Epithelial cell of prostate (primary cell): ENCODE measurements at regions not wholly inside any gene's neighbourhood (a gene's known extent, or its start where the extent isn't known, plus 50 kb on each side); places are given as distances from the start of the nearest gene placed in this dataset.

Experiments
- DNase-seq: peaks from one replicate; pipeline ENCODE4 v3.0.0-alpha.2; 2011; ENCODE audit warnings: low read depth, low spot score
- H3K27ac ChIP-seq: fragments of 450-650 bp; 2 replicates; pipeline ENCODE4 v1.5.1; 2017; ENCODE audit warnings: mild to moderate bottlenecking

GRCh38 chr2:66925128-66925527 lies 472.0 kb upstream of the ETAA1 start:
- no peak for DNase-seq
- H3K27ac ChIP-seq, result no peak overlapping the region

DNA sequence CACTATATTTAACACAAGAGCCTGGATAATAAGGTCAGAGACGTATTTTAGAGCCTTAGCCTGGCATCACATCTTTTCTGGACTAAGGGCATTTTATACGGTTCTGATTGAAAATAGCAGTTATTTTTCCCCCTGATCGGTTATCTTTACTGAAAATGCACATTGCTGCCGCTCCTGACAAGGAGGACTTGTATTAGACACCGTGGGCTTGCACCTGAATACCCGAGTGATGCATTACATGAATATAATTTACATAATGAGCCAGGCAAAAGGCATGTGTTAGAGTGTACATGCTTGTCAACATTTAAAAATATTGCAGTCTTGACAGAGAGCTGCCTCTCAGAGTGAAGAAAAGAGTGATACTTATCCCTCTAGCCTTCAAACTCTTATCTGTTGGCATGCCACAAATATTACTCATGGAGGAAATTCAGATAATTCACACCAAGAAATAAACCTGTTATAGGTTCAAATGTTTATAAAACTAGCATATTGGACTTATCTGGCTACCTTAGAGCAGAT lies 470.5 kb upstream of the ETAA1 start:
- DNase-seq, result no peak
- H3K27ac ChIP-seq, result no peak overlapping the region

- peak; percentile 58 for DNase-seq
- peak overlapping the region; percentile 71 for H3K27ac ChIP-seq
Measured at GRCh38 chr2:66929632-66930338, 467.3 kb upstream of the ETAA1 start.

DNA sequence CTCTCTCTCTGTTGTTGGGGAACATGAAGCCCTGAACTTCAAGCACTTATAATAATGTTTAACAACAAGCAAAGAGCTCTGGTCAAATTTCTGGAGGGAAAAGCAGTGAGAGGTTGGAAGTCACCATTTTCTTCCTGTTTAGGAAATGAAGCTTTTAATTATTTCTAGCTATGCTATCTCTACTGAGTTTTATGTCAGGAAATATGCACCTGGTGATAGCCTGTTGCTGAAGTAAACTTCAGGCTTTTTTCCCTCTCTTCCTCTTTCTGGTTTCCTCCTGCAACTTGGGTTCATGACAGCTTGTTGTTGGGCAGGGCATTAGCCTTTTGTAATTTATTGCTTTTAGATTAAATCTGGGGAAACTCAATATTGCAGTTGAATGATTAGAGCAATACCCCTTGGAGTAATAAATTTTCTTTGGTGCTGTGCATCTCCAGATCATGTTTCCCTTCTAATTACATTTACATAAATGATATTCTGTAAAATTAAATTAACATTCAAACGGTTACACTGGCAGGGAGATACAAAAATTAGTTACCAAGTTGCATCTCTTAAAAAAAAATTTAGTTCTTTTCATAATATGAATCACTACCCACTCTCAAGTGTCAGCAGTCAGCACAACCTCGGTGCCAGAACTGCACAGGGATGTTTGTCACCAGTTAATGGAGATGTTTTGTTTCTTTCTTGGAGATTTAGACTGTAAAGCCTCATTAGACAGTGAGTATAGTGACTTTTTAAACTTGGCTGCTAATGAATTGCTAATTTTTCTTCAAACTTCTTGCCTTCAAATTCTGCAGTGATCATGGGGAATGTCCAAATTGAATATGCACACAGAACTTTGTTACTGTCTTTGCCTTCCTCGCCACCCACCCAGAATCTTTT lies 466.6 kb upstream of the ETAA1 start:
- DNase-seq, result no peak
- H3K27ac ChIP-seq, result peak overlapping the region; percentile 71

DNA sequence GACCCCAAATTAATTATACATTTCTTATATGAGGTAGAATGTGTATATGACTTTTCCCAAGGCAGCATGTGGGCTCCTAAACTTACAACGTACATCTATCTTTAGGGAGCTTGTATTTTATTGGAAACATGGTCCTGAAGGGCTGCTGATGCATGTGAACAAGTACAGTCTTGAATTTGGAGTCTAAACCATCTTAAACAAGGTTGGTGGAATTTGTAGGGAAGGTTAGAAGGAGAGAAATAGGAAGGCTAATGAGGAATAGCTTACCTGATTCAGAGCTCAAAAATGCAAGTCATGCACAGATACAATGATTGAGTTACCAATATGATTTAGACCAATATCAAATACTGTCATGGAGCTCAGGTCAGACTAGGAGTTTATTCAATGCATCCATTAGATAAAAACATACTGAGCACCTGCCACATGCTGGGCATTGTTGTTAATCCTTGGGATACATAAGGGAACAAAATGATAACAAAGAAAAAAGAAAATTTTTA lies 458.6 kb upstream of the ETAA1 start:
- no peak for DNase-seq
- H3K27ac ChIP-seq, result peak overlapping the region; percentile 44

DNA sequence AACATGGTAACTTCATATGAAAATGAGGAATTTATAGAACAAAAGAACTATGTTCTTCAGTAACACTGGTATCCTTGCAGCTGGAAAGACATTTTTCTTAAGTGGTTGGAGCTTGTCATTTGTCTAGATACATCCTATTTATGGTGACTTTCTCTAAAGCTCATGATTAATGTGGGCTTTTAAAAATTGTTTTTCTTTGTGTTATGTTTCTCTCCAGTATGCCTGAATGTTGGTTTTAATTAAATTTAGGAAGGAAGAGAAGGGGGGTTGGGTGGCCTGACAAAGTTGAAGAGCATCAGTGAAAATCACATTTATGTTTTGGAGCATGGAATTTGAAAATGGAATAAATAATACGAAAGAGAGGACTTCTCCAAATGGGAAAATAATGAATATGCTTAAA lies 457.1 kb upstream of the ETAA1 start:
- H3K27ac ChIP-seq, result no peak overlapping the region
- no peak for DNase-seq

DNA sequence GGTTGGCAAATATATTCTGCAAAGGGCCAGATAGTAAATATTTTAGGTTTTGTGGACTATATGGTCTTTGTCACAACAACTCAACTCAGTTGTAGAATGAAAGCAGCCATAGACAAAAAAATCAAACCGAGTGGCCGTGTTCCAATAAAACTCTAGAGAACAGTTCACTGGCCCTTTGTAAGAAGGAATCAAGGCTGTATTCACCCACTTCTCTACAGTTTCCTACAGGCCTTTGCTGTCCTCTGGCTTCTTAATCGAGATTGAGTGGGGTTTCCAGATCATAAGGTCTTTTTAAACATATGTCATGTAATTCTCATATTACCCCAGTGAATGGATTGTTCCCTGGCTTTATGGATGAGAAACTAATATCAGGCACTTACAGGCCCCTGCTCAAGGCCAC lies 448.9 kb upstream of the ETAA1 start:
- no peak for DNase-seq
- H3K27ac ChIP-seq, result no peak overlapping the region

DNA sequence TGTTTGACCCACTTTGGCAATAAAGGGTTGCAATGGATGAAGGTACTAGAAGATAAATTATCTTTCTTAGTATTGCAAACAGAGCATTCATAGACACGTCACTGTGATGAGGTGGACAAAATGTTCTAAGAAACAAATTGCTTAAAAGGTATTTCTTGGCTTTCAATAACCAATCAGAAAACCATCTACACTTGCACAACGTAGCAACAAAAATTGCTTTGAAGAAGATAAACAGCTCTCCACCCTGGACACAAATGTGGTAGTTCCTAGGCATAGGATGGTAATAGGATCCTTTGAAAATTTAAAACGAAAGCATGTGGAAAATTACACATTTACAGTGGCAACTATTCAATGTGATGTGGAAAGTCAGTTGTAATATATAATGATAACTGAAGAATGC lies 439.9 kb upstream of the ETAA1 start:
- H3K27ac ChIP-seq, result no peak overlapping the region
- DNase-seq, result no peak

- H3K27ac ChIP-seq, result no peak overlapping the region
- DNase-seq, result no peak
Measured at GRCh38 chr2:66957677-66958076, 439.5 kb upstream of the ETAA1 start.

DNA sequence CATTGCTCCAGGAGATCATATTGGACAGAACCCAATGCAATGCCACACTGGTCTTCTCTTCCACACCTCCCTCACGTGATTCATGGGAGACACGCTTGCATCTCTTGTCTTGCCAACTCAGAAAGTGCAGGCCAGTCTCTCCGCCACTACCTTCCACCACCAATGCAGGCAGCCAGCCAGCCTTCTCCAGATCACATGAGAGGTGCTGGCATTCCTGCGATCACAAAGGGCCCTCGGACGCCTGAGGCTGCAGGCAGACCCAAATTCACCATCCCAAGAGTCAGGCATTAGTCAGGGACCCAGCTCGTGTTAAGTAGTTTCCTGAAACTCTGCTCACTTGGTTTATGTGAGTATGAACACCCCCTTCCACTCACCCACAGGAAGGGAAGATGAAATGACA lies 437.0 kb upstream of the ETAA1 start:
- DNase-seq, result no peak
- no peak overlapping the region for H3K27ac ChIP-seq

GRCh38 chr2:66962716-66963115 lies 434.4 kb upstream of the ETAA1 start:
- DNase-seq, result no peak
- H3K27ac ChIP-seq, result no peak overlapping the region

DNA sequence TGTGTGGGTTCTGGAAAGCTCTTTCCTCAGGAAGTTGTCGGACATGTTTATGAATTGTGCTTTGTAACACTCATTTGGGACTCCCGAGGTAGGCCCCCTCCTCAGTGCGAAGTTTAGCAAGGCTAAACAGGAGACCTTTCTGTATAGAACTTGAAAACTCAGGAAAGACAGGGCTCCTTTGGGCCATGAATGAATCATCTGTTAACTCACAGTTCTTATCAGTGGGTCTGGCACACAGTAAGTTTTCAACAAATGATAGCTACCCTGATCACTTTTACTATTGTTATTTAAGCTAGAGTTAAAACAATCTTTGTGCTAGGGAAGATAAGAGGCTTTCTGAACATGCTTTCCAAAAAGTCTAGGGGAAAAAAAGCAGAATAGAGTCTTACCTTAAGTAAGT lies 430.5 kb upstream of the ETAA1 start:
- no peak for DNase-seq
- H3K27ac ChIP-seq, result no peak overlapping the region

DNA sequence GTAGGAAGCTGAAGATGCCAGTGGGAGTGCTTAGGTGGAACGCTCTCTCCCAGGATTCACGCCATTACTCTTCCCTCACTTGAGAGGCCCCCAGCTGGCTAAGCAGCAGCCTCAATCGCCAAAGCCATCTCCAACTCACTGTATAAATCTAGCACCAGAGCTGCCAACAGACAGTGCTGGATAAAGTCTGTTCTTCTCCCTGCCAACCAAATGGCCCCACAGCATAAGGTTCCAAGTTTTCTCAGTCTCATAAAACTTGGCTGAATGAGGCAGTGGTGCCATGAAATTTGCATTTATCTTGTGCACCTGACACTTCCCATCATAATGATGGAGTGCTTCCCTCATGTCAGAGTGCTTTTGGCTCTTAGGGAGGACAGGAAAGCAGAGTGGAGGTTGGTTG lies 428.2 kb upstream of the ETAA1 start:
- no peak for DNase-seq

DNA sequence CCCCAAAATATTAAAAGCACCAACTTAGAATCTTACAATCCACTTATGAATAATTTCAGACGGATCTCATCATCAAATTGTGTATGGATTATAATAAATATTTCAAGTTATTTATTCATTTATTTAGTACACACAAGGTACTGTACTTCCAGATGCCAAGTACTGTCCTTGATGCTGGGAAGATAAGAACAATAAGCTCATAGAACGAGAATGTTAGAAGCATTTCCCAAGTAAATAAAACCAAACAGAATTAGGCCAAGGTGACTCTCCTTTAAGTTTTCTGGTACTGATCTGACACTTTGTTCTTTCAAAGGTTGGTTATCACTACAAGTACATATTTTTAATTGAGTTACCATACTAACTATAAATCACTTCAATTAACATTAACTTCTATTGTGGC lies 416.1 kb upstream of the ETAA1 start:
- DNase-seq, result no peak
- no peak overlapping the region for H3K27ac ChIP-seq

More for the DNA sequence above, 428.2 kb upstream of the ETAA1 start:
- H3K27ac ChIP-seq, result no peak overlapping the region

- H3K27ac ChIP-seq, result no peak overlapping the region
- DNase-seq, result no peak
Measured at GRCh38 chr2:66982766-66983165, 414.4 kb upstream of the ETAA1 start.

DNA sequence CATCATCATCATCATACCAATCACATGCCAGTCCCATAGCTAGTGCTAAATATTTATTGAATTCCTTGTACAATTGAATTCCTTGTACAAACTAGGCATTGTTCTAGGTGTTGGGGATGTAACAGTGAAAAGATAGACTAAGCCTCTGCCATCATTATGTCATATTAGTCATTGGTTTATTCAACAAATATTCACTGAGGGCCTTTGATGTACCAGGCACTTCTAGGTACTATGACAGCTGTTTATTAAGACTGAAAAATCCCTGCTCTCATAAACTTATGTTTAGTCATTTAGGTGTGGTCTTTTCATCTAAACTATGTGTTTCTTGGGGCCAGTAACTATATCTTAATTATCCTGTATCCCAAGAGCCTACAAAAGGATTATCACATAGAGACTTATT lies 412.3 kb upstream of the ETAA1 start:
- H3K27ac ChIP-seq, result no peak overlapping the region
- DNase-seq, result no peak

DNA sequence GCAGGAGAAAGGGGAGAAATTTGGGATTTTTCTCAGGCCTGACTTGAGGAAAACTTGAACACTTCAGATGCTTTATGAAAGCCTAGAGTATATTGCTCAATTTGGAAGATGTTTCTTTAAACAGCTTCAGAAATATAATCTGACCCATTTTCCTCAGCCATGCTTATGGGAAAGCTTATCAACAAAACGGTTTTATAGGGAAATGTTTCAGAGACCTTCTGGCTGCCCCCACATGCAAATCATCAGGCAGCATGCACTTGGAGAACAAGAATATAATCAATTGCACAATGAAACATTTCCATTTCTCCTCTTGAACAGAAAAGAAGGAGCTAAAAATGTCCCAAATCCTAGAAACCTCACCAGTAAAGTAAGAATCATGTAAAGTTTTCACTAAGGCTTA lies 411.2 kb upstream of the ETAA1 start:
- no peak overlapping the region for H3K27ac ChIP-seq
- no peak for DNase-seq

DNA sequence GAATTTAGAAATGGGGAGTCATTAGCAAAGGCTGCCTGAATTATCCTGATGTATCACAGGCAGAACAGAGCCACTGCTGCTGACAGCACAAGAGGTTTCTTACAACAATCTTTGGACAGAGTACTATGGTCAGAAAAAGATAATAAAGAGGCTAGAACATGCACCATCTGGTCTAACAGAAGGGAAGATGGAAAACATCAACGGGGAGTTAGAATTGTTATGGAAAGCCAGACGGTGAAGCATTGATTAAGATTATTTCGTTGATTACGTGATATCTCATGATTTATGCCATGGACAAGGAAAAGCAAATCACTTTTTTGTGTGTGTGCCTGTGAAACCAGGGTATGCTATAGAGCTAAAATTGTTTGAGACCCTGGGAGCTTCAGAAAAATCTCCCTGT lies 409.4 kb upstream of the ETAA1 start:
- DNase-seq, result no peak
- H3K27ac ChIP-seq, result no peak overlapping the region

DNA sequence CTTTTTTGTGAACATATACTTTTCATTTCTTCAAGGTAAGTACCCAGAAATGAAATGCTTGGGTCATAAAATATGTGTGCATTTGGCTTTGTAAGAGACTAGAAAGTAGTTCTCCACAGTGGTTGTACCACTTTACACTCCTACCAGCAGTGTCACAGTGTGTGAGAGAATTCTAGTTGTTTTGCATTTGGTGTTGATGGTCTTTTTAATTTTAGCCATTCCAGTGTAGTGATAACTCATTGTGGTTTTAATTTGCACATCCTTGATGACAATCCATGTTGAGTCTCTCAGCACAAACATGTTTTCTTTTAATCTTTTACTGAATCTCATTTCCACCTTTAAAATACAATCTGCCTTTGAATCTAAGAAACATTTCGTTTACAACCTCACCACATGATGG lies 402.5 kb upstream of the ETAA1 start:
- DNase-seq, result no peak

GRCh38 chr2:66995636-66996035 lies 401.5 kb upstream of the ETAA1 start:
- no peak overlapping the region for H3K27ac ChIP-seq
- no peak for DNase-seq

More for the DNA sequence above, 402.5 kb upstream of the ETAA1 start:
- H3K27ac ChIP-seq, result no peak overlapping the region
